ENCODE measurements at regions not wholly inside any gene's neighbourhood (a gene's known extent, or its start where the extent isn't known, plus 50 kb on each side); places are given as distances from the start of the nearest gene placed in this dataset.

GRCh38 chr3:70570584-70570983, 258.1 kb upstream of the MDFIC2 start:
- no peak for TF ChIP-seq CTCF (IDR thresholded peaks at IDR 0.05)
- no peak for TF ChIP-seq POLR2A (IDR thresholded peaks at IDR 0.05)

All from uterus (tissue), 2 donors.